ENCODE measurements at regions not wholly inside any gene's neighbourhood (a gene's known extent, or its start where the extent isn't known, plus 50 kb on each side); places are given as distances from the start of the nearest gene placed in this dataset.

- no peaks in the 10 kb centered on the region for H3K27me3 ChIP-seq
- in situ Hi-C loops (cut with MboI; ENCODE audit: low sequenced_read_pairs in 4 of 4), result no loop called here
These were observed 119.1 kb downstream of the RTL9 start for GRCh38 chrX:110477593-110478228.

GRCh38 chrX:110491846-110492620 lies 133.4 kb downstream of the RTL9 start:
- no peaks in the 10 kb centered on the region for H3K27me3 ChIP-seq
- DNase-seq (no peak), ATAC-seq (no peak)
- H3K4me1 ChIP-seq, result no peaks in the 10 kb centered on the region
- in situ Hi-C loops (cut with MboI; ENCODE audit: low sequenced_read_pairs in 4 of 4), result no loop called here
- no peaks in the 10 kb centered on the region for H3K36me3 ChIP-seq
- no peak overlapping the region for H3K27ac ChIP-seq
- H3K4me3 ChIP-seq, result no peak overlapping the region
- intact Hi-C loops (cut with DNase I; ENCODE audit: low total_unique reads), result no loop called here
- H3K9me3 ChIP-seq, result peaks cover 0 to 3% (median 0%) of the 10 kb centered on the region in 3 donors
- TF ChIP-seq CTCF (IDR thresholded peaks at IDR 0.05 in 4 of 5, conservative IDR thresholded peaks at IDR 0.05 in 1 of 5) (no peak), POLR2A (IDR thresholded peaks at IDR 0.05) (no peak)

More at GRCh38 chrX:110477593-110478228, 119.1 kb downstream of the RTL9 start:
- DNase-seq, result no peak
- TF ChIP-seq CTCF (IDR thresholded peaks at IDR 0.05 in 4 of 5, conservative IDR thresholded peaks at IDR 0.05 in 1 of 5) (no peak), POLR2A (IDR thresholded peaks at IDR 0.05) (no peak)
- Histone ChIP-seq H3K36me3 (no peaks in the 10 kb centered on the region), H3K4me1 (no peaks in the 10 kb centered on the region), H3K27ac (no peak overlapping the region), H3K9me3 (no peaks in the 10 kb centered on the region), H3K4me3 (no peak overlapping the region)
- intact Hi-C loops (cut with DNase I; ENCODE audit: low total_unique reads), result no loop called here
- no peak for ATAC-seq

GRCh38 chrX:110504947-110505346 lies 146.3 kb downstream of the RTL9 start:
- ATAC-seq, result no peak
- DNase-seq, result no peak
- no peak overlapping the region for H3K27ac ChIP-seq
- H3K9me3 ChIP-seq, result no peaks in the 10 kb centered on the region
- intact Hi-C loops (cut with DNase I; ENCODE audit: low total_unique reads), result no loop called here
- H3K4me3 ChIP-seq, result no peak overlapping the region
- H3K27me3 ChIP-seq, result peaks cover 0 to 4% (median 0%) of the 10 kb centered on the region in 3 donors
- no peaks in the 10 kb centered on the region for H3K36me3 ChIP-seq
- TF ChIP-seq CTCF (IDR thresholded peaks at IDR 0.05 in 4 of 5, conservative IDR thresholded peaks at IDR 0.05 in 1 of 5), result no peak
- no peak for TF ChIP-seq POLR2A (IDR thresholded peaks at IDR 0.05)
- no peaks in the 10 kb centered on the region for H3K4me1 ChIP-seq
- in situ Hi-C loops (cut with MboI; ENCODE audit: low sequenced_read_pairs in 4 of 4), result no loop called here

- no peaks in the 10 kb centered on the region for H3K4me1 ChIP-seq
- no peaks in the 10 kb centered on the region for H3K36me3 ChIP-seq
- no peak overlapping the region for H3K4me3 ChIP-seq
- in situ Hi-C loops (cut with MboI; ENCODE audit: low sequenced_read_pairs in 4 of 4) (no loop called here), intact Hi-C loops (cut with DNase I; ENCODE audit: low total_unique reads) (no loop called here)
- no peak for DNase-seq
- no peak for TF ChIP-seq POLR2A (IDR thresholded peaks at IDR 0.05)
- no peak for TF ChIP-seq CTCF (IDR thresholded peaks at IDR 0.05 in 4 of 5, conservative IDR thresholded peaks at IDR 0.05 in 1 of 5)
- H3K27ac ChIP-seq, result no peak overlapping the region
- H3K27me3 ChIP-seq, result no peaks in the 10 kb centered on the region
- H3K9me3 ChIP-seq, result no peaks in the 10 kb centered on the region
- ATAC-seq, result no peak
These were observed 151.3 kb downstream of the RTL9 start for GRCh38 chrX:110509755-110510532.
